ENCODE measurements at regions not wholly inside any gene's neighbourhood (a gene's known extent, or its start where the extent isn't known, plus 50 kb on each side); places are given as distances from the start of the nearest gene placed in this dataset.

- H4K20me1 ChIP-seq (ENCODE audit: control insufficient read depth, insufficient read depth) = no peaks in the 10 kb centered on the region
- H3K9ac ChIP-seq (ENCODE audit: control insufficient read depth, insufficient read depth, low read length) = no peak overlapping the region
- no peaks in the 10 kb centered on the region for H3K36me3 ChIP-seq (ENCODE audit: control insufficient read depth in 2 of 2, insufficient read depth in 2 of 2, low read length in 1 of 2)
- ChIA-PET RAD21 (ENCODE audit: unreplicated experiment) (no interaction called here), CTCF (no interaction called here), SMC1A (ENCODE audit: uncharacterized antibody, unreplicated experiment) (no interaction called here), POLR2A (no interaction called here)
- WGBS (ENCODE audit: insufficient coverage, insufficient replicate concordance, low lambda C conversion rate, missing lambda C conversion rate) = 77% methylated on average over 8 of the region's 8 CpGs
- DNase-seq (ENCODE audit: low read depth, low spot score) (no peak), FAIRE-seq (no peak), ATAC-seq (no peak)
- no peaks in the 10 kb centered on the region for H3K9me3 ChIP-seq (replicated peaks; ENCODE audit: control insufficient read depth, insufficient read depth, low read length)
- no TSS peak for BruUV-seq (replicated peaks)
- H3K4me1 ChIP-seq (ENCODE audit: control insufficient read depth, insufficient read depth, low read length) = no peaks in the 10 kb centered on the region
- in situ Hi-C loops (cut with MboI) = no loop called here
- no peak overlapping the region for H3K4me3 ChIP-seq
- H3K27ac ChIP-seq (ENCODE audit: control insufficient read depth, insufficient read depth) = no peak overlapping the region
- no peak overlapping the region for H3K4me2 ChIP-seq (ENCODE audit: control insufficient read depth, insufficient read depth)
- intact Hi-C loops (cut with micrococcal nuclease; ENCODE audit: unreplicated experiment) = no loop called here
- H3K27me3 ChIP-seq (replicated peaks in 1 of 2; ENCODE audit: control insufficient read depth in 2 of 2, insufficient read depth in 2 of 2, low read length in 1 of 2) = no peaks in the 10 kb centered on the region
- no peaks in the 10 kb centered on the region for H3K79me2 ChIP-seq (ENCODE audit: control insufficient read depth, insufficient read depth, low read length)
- no peak overlapping the region for H2AFZ ChIP-seq (ENCODE audit: control insufficient read depth, low read depth, low read length)
- no peak for TF ChIP-seq GABPA (IDR thresholded peaks at IDR 0.05; ENCODE audit: low read depth)
- TF ChIP-seq RCOR1 (conservative IDR thresholded peaks at IDR 0.05; ENCODE audit: low read depth, low read length) = no peak
- TF ChIP-seq RUNX3 (IDR thresholded peaks at IDR 0.05; ENCODE audit: low read length) = no peak
- no peak for TF ChIP-seq HDGF (IDR thresholded peaks at IDR 0.05)
- TF ChIP-seq MEF2A (IDR thresholded peaks at IDR 0.05; ENCODE audit: insufficient read depth, low read depth, low read length) = no peak
- TF ChIP-seq SKIL (IDR thresholded peaks at IDR 0.05; ENCODE audit: low read depth, poor library complexity, severe bottlenecking) = no peak
- TF ChIP-seq PRDM15 (CRISPR knock-in tag; IDR thresholded peaks at IDR 0.05) = no peak
- TF ChIP-seq PAX8 (IDR thresholded peaks at IDR 0.05) = no peak
- no peak for TF ChIP-seq NRF1 (conservative IDR thresholded peaks at IDR 0.05; ENCODE audit: low read depth, low read length)
- no peak for TF ChIP-seq ZNF207 (IDR thresholded peaks at IDR 0.05; ENCODE audit: borderline replicate concordance)
- TF ChIP-seq CTCF (IDR thresholded peaks at IDR 0.05 in 2 of 3, conservative IDR thresholded peaks at IDR 0.05 in 1 of 3; ENCODE audit: control insufficient read depth in 2 of 3, extremely low read depth in 1 of 3, insufficient read depth in 1 of 3, low read depth in 3 of 3, low read length in 3 of 3) = no peak
- TF ChIP-seq STAT1 (conservative IDR thresholded peaks at IDR 0.05) = no peak
- no peak for TF ChIP-seq ZBED1 (IDR thresholded peaks at IDR 0.05; ENCODE audit: borderline replicate concordance)
- TF ChIP-seq ZNF592 (IDR thresholded peaks at IDR 0.05) = no peak
These were observed 82.2 kb upstream of the BARHL2 start for GRCh38 chr1:90799326-90799725.
